ENCODE measurements at regions not wholly inside any gene's neighbourhood (a gene's known extent, or its start where the extent isn't known, plus 50 kb on each side); places are given as distances from the start of the nearest gene placed in this dataset.
"Not testable (repeated sequence)": the region's sequence is repeated elsewhere in the genome, so short reads cannot be mapped to it uniquely, and the experiment has no call there.

GRCh38 chr3:107128946-107129345, 248.3 kb upstream of the CCDC54 start:
- DNase-seq = no peak

- DNase-seq = no peak
Measured at GRCh38 chr3:107130089-107130700, 247.0 kb upstream of the CCDC54 start.

GRCh38 chr3:107132674-107133073, 244.6 kb upstream of the CCDC54 start:
- DNase-seq = no peak

- no peak for DNase-seq
Measured at GRCh38 chr3:107133891-107134290, 243.3 kb upstream of the CCDC54 start.

- DNase-seq = no peak
Measured at GRCh38 chr3:107142171-107142570, 235.1 kb upstream of the CCDC54 start.

- DNase-seq = no peak
Measured at GRCh38 chr3:107142786-107143575, 234.3 kb upstream of the CCDC54 start.

GRCh38 chr3:107150675-107151074, 226.6 kb upstream of the CCDC54 start:
- no peak for DNase-seq

- no peak for DNase-seq
Measured at GRCh38 chr3:107153981-107154380, 223.3 kb upstream of the CCDC54 start.

GRCh38 chr3:107172411-107172810, 204.8 kb upstream of the CCDC54 start:
- DNase-seq = no peak

- no peak for DNase-seq
Measured at GRCh38 chr3:107184375-107184774, 192.9 kb upstream of the CCDC54 start.

GRCh38 chr3:107188262-107188661, 189.0 kb upstream of the CCDC54 start:
- no peak for DNase-seq

- no peak for DNase-seq
Measured at GRCh38 chr3:107189158-107189791, 188.0 kb upstream of the CCDC54 start.

- DNase-seq = no peak
Measured at GRCh38 chr3:107193116-107193515, 184.1 kb upstream of the CCDC54 start.

GRCh38 chr3:107198581-107199181, 178.6 kb upstream of the CCDC54 start:
- DNase-seq = no peak

- no peak for DNase-seq
Measured at GRCh38 chr3:107201146-107201545, 176.1 kb upstream of the CCDC54 start.

GRCh38 chr3:107202885-107203284, 174.4 kb upstream of the CCDC54 start:
- not testable (repeated sequence) for DNase-seq

- no peak for DNase-seq
Measured at GRCh38 chr3:107204121-107204520, 173.1 kb upstream of the CCDC54 start.

GRCh38 chr3:107205358-107205757, 171.9 kb upstream of the CCDC54 start:
- no peak for DNase-seq

- no peak for DNase-seq
Measured at GRCh38 chr3:107206141-107206540, 171.1 kb upstream of the CCDC54 start.

GRCh38 chr3:107206945-107207344, 170.3 kb upstream of the CCDC54 start:
- no peak for DNase-seq

GRCh38 chr3:107208100-107208499, 169.1 kb upstream of the CCDC54 start:
- DNase-seq = no peak

- no peak for DNase-seq
Measured at GRCh38 chr3:107208796-107209195, 168.4 kb upstream of the CCDC54 start.

GRCh38 chr3:107209302-107209990, 167.8 kb upstream of the CCDC54 start:
- no peak for DNase-seq
